ENCODE measurements at regions not wholly inside any gene's neighbourhood (a gene's known extent, or its start where the extent isn't known, plus 50 kb on each side); places are given as distances from the start of the nearest gene placed in this dataset.

GRCh38 chr6:96743496-96743895 is 93.8 kb downstream of the GPR63 start:
- ChIA-PET CTCF (interaction anchor here (0.7 kb wide), 1 partner anchor 633 kb away, joined by 4 read pairs; no protein-coding TSS in a partner anchor), POLR2A (no interaction called here)
- Histone ChIP-seq H3K27me3 (ENCODE audit: control insufficient read depth in 1 of 2, insufficient read depth in 2 of 2, low read length in 2 of 2) (no peaks in the 10 kb centered on the region), H3K27ac (ENCODE audit: low read depth in 1 of 2, low read length in 2 of 2) (no peak overlapping the region), H3K4me1 (ENCODE audit: insufficient read depth, low read length) (no peaks in the 10 kb centered on the region), H3K36me3 (ENCODE audit: insufficient read depth, low read length) (no peaks in the 10 kb centered on the region), H3K4me3 (ENCODE audit: low read length) (no peak overlapping the region), H3K9me3 (ENCODE audit: control insufficient read depth in 1 of 2, insufficient read depth in 1 of 2, low read length in 2 of 2) (no peaks in the 10 kb centered on the region)
- intact Hi-C loops (cut with DNase I, micrococcal nuclease), result no loop called here
- H3K36me3 Mint-ChIP-seq (ENCODE audit: low read depth), result no peaks in the 10 kb centered on the region
- H3K27ac Mint-ChIP-seq, result no peak overlapping the region
- DNase-seq (no peak), ATAC-seq (ENCODE audit: poor library complexity) (no peak)
- H3K9me3 Mint-ChIP-seq, result no peaks in the 10 kb centered on the region
- TF ChIP-seq, protein P1, sequence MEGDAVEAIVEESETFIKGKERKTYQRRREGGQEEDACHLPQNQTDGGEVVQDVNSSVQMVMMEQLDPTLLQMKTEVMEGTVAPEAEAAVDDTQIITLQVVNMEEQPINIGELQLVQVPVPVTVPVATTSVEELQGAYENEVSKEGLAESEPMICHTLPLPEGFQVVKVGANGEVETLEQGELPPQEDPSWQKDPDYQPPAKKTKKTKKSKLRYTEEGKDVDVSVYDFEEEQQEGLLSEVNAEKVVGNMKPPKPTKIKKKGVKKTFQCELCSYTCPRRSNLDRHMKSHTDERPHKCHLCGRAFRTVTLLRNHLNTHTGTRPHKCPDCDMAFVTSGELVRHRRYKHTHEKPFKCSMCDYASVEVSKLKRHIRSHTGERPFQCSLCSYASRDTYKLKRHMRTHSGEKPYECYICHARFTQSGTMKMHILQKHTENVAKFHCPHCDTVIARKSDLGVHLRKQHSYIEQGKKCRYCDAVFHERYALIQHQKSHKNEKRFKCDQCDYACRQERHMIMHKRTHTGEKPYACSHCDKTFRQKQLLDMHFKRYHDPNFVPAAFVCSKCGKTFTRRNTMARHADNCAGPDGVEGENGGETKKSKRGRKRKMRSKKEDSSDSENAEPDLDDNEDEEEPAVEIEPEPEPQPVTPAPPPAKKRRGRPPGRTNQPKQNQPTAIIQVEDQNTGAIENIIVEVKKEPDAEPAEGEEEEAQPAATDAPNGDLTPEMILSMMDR (IDR thresholded peaks at IDR 0.05), result no peak
- H3K4me3 Mint-ChIP-seq, result no peak overlapping the region
- H3K27me3 Mint-ChIP-seq, result peaks cover 4% of the 10 kb centered on the region
- no peaks in the 10 kb centered on the region for H3K4me1 Mint-ChIP-seq (ENCODE audit: low read depth)

- H3K9me3 Mint-ChIP-seq, result no peaks in the 10 kb centered on the region
- Histone ChIP-seq H3K4me1 (ENCODE audit: insufficient read depth, low read length) (no peaks in the 10 kb centered on the region), H3K9me3 (ENCODE audit: control insufficient read depth in 1 of 2, insufficient read depth in 1 of 2, low read length in 2 of 2) (no peaks in the 10 kb centered on the region), H3K27ac (ENCODE audit: low read depth in 1 of 2, low read length in 2 of 2) (no peak overlapping the region), H3K36me3 (ENCODE audit: insufficient read depth, low read length) (no peaks in the 10 kb centered on the region), H3K4me3 (ENCODE audit: low read length) (no peak overlapping the region), H3K27me3 (ENCODE audit: control insufficient read depth in 1 of 2, insufficient read depth in 2 of 2, low read length in 2 of 2) (no peaks in the 10 kb centered on the region)
- H3K36me3 Mint-ChIP-seq (ENCODE audit: low read depth), result no peaks in the 10 kb centered on the region
- H3K4me1 Mint-ChIP-seq (ENCODE audit: low read depth), result no peaks in the 10 kb centered on the region
- H3K4me3 Mint-ChIP-seq, result no peak overlapping the region
- H3K27me3 Mint-ChIP-seq, result peaks cover 4% of the 10 kb centered on the region
- ChIA-PET CTCF (interaction anchor here (0.7 to 1.6 kb wide), 2 partner anchors 29 to 632 kb away, joined by 3 to 4 read pairs; no protein-coding TSS in a partner anchor), POLR2A (no interaction called here)
- H3K27ac Mint-ChIP-seq, result no peak overlapping the region
- TF ChIP-seq, protein P1 (IDR thresholded peaks at IDR 0.05), result no peak
- intact Hi-C loops (cut with DNase I, micrococcal nuclease), result no loop called here
- ATAC-seq (ENCODE audit: poor library complexity), result no peak
- no peak for DNase-seq
These were observed 94.6 kb downstream of the GPR63 start for GRCh38 chr6:96742702-96743101.

GRCh38 chr6:96735332-96735731 is 101.9 kb downstream of the GPR63 start:
- Mint-ChIP-seq H3K4me3 (no peak overlapping the region), H3K27me3 (no peaks in the 10 kb centered on the region), H3K4me1 (ENCODE audit: low read depth) (no peaks in the 10 kb centered on the region), H3K9me3 (no peaks in the 10 kb centered on the region), H3K27ac (no peak overlapping the region), H3K36me3 (ENCODE audit: low read depth) (no peaks in the 10 kb centered on the region)
- Histone ChIP-seq H3K36me3 (ENCODE audit: insufficient read depth, low read length) (no peaks in the 10 kb centered on the region), H3K4me3 (ENCODE audit: low read length) (no peak overlapping the region), H3K27me3 (ENCODE audit: control insufficient read depth in 1 of 2, insufficient read depth in 2 of 2, low read length in 2 of 2) (no peaks in the 10 kb centered on the region), H3K9me3 (ENCODE audit: control insufficient read depth in 1 of 2, insufficient read depth in 1 of 2, low read length in 2 of 2) (no peaks in the 10 kb centered on the region), H3K27ac (ENCODE audit: low read depth in 1 of 2, low read length in 2 of 2) (no peak overlapping the region), H3K4me1 (ENCODE audit: insufficient read depth, low read length) (no peaks in the 10 kb centered on the region)
- ATAC-seq (ENCODE audit: poor library complexity) (no peak), DNase-seq (no peak)
- intact Hi-C loops (cut with DNase I, micrococcal nuclease), result no loop called here
- POLR2A ChIA-PET, result no interaction called here
- CTCF ChIA-PET, result interaction anchor here (1.0 kb wide), 1 partner anchor 11 kb away, joined by 3 read pairs; no protein-coding TSS in a partner anchor
- TF ChIP-seq, protein P1 (IDR thresholded peaks at IDR 0.05), result no peak

Data from CD4-positive, alpha-beta T cell (primary cell).